Thyroid gland (tissue), 4 donors: ENCODE measurements at regions not wholly inside any gene's neighbourhood (a gene's known extent, or its start where the extent isn't known, plus 50 kb on each side); places are given as distances from the start of the nearest gene placed in this dataset.

Source experiments
- CTCF ChIP-seq, 6 experiments: fragments of 200-600 bp in 3 of 6; fragments of 450-650 bp in 3 of 6; sonication (generic) in 3 of 6; IDR thresholded peaks; one replicate each; pipeline ENCODE4 v1.5.1; 2016 to 2019; ENCODE audit warnings: antibody characterized with exemption in 6 of 6, mild to moderate bottlenecking in 2 of 6, inconsistent platforms in 1 of 6, moderate library complexity in 1 of 6
- POLR2A ChIP-seq, 2 donors: fragments of 450-650 bp; IDR thresholded peaks; one replicate each; pipeline ENCODE4 v1.6.1; 2017; ENCODE audit warnings: antibody characterized with exemption in 2 of 2, mild to moderate bottlenecking in 2 of 2, moderate library complexity in 1 of 2

GRCh38 chr5:2381861-2382260, 369.6 kb downstream of the IRX2 start:
- TF ChIP-seq CTCF (IDR thresholded peaks at IDR 0.05) = no peak
- no peak for TF ChIP-seq POLR2A (IDR thresholded peaks at IDR 0.05)
